ENCODE measurements at regions not wholly inside any gene's neighbourhood (a gene's known extent, or its start where the extent isn't known, plus 50 kb on each side); places are given as distances from the start of the nearest gene placed in this dataset.

DNA sequence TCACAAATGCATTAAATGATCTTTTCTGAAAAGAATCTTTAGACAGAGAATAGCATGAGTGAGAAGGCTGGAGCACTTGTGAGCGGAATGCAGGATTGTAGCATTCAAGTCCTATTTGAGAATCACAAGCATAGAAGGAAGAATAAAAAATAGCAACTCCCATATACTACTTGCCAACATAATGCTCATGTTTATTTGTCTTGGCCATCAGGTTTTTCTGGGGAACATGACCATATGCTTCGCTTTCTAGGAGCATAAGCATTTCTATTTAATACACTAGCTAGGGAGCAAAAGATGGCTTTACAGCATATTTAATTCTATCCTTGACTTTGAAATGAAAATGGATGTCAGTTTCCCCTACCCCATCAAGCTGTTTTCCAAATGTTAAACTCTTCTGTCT lies 170.3 kb upstream of the MITF start:
- no peaks in the 10 kb centered on the region for H3K4me1 ChIP-seq
- H3K4me3 ChIP-seq (ENCODE audit: low read depth, low read length): no peak overlapping the region
- BruUV-seq (replicated peaks): no TSS peak
- no peaks in the 10 kb centered on the region for H3K4me1 Mint-ChIP-seq (ENCODE audit: low read depth, unreplicated experiment)
- DNase-seq: no peak
- intact Hi-C loops (cut with micrococcal nuclease; ENCODE audit: unreplicated experiment): no loop called here
- no peaks in the 10 kb centered on the region for H3K36me3 ChIP-seq (ENCODE audit: control insufficient read depth, insufficient read depth, low read length)
- ChIA-PET POLR2A (no interaction called here), CTCF (no interaction called here)
- H3K4me3 Mint-ChIP-seq (ENCODE audit: unreplicated experiment): no peak overlapping the region
- H3K9me3 Mint-ChIP-seq (ENCODE audit: unreplicated experiment): no peaks in the 10 kb centered on the region
- H3K36me3 Mint-ChIP-seq (ENCODE audit: insufficient read depth, unreplicated experiment): no peaks in the 10 kb centered on the region
- H3K27me3 Mint-ChIP-seq (ENCODE audit: insufficient read depth, unreplicated experiment): peaks cover 16% of the 10 kb centered on the region
- no peak overlapping the region for H3K27ac Mint-ChIP-seq (ENCODE audit: unreplicated experiment)
- H3K9me3 ChIP-seq: no peaks in the 10 kb centered on the region
- H3K27me3 ChIP-seq (replicated peaks; ENCODE audit: control insufficient read depth, insufficient read depth, low read length): no peaks in the 10 kb centered on the region
- TF ChIP-seq, protein P1, sequence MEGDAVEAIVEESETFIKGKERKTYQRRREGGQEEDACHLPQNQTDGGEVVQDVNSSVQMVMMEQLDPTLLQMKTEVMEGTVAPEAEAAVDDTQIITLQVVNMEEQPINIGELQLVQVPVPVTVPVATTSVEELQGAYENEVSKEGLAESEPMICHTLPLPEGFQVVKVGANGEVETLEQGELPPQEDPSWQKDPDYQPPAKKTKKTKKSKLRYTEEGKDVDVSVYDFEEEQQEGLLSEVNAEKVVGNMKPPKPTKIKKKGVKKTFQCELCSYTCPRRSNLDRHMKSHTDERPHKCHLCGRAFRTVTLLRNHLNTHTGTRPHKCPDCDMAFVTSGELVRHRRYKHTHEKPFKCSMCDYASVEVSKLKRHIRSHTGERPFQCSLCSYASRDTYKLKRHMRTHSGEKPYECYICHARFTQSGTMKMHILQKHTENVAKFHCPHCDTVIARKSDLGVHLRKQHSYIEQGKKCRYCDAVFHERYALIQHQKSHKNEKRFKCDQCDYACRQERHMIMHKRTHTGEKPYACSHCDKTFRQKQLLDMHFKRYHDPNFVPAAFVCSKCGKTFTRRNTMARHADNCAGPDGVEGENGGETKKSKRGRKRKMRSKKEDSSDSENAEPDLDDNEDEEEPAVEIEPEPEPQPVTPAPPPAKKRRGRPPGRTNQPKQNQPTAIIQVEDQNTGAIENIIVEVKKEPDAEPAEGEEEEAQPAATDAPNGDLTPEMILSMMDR (IDR thresholded peaks at IDR 0.05; ENCODE audit: insufficient read depth in 1 of 2, low read depth in 1 of 2, low read length in 1 of 2, severe bottlenecking in 1 of 2, unreplicated experiment in 1 of 2): no peak

DNA sequence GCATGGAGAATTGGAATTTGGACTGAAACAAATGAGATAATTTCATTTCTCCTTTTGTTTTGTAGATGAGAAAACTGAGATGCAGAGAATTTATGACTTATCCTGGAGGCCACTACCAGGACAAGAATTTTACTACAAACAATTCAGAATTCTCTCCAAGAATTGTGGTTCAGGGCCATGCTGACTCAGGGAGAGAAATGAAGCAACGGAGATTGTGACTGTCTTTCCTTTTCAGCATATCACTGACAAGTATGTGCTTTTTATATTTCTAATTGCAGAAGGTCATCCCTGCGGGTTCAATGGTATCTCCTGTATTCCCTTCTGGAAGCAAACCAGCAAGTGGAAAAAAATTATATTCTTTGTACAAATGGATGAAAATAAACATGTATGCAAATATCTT lies 170.8 kb upstream of the MITF start:
- H3K4me3 Mint-ChIP-seq (ENCODE audit: unreplicated experiment): no peak overlapping the region
- no peaks in the 10 kb centered on the region for H3K36me3 Mint-ChIP-seq (ENCODE audit: insufficient read depth, unreplicated experiment)
- H3K4me1 Mint-ChIP-seq (ENCODE audit: low read depth, unreplicated experiment): no peaks in the 10 kb centered on the region
- intact Hi-C loops (cut with micrococcal nuclease; ENCODE audit: unreplicated experiment): no loop called here
- H3K9me3 Mint-ChIP-seq (ENCODE audit: unreplicated experiment): no peaks in the 10 kb centered on the region
- H3K27me3 Mint-ChIP-seq (ENCODE audit: insufficient read depth, unreplicated experiment): peaks cover 16% of the 10 kb centered on the region
- DNase-seq: no peak
- H3K27ac Mint-ChIP-seq (ENCODE audit: unreplicated experiment): no peak overlapping the region
- Histone ChIP-seq H3K36me3 (ENCODE audit: control insufficient read depth, insufficient read depth, low read length) (no peaks in the 10 kb centered on the region), H3K4me1 (no peaks in the 10 kb centered on the region), H3K4me3 (ENCODE audit: low read depth, low read length) (no peak overlapping the region), H3K27me3 (replicated peaks; ENCODE audit: control insufficient read depth, insufficient read depth, low read length) (no peaks in the 10 kb centered on the region), H3K9me3 (no peaks in the 10 kb centered on the region)
- CTCF ChIA-PET: no interaction called here
- POLR2A ChIA-PET: no interaction called here
- TF ChIP-seq, protein P1 (IDR thresholded peaks at IDR 0.05; ENCODE audit: insufficient read depth in 1 of 2, low read depth in 1 of 2, low read length in 1 of 2, severe bottlenecking in 1 of 2, unreplicated experiment in 1 of 2): no peak
- no TSS peak for BruUV-seq (replicated peaks)

DNA sequence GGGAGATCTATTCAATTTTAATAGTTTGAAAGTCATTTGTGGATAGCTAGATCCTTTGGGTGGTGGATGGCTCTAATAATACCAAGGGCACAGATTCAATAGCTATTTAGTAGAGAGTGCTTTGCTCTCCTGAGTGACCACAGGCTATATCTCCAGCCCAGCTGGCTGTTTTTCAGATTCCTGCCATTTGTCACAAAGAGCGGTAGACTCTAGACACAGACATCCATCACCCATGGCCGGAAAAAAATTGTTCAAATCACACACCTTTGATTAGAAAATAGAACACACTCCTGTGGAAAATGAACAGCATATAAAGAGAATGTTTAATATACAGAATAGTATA lies 171.6 kb upstream of the MITF start:
- Histone ChIP-seq H3K27me3 (replicated peaks; ENCODE audit: control insufficient read depth, insufficient read depth, low read length) (no peaks in the 10 kb centered on the region), H3K4me1 (no peaks in the 10 kb centered on the region), H3K9me3 (no peaks in the 10 kb centered on the region), H3K4me3 (ENCODE audit: low read depth, low read length) (no peak overlapping the region), H3K36me3 (ENCODE audit: control insufficient read depth, insufficient read depth, low read length) (no peaks in the 10 kb centered on the region)
- BruUV-seq (replicated peaks): no TSS peak
- no peak for DNase-seq
- H3K4me3 Mint-ChIP-seq (ENCODE audit: unreplicated experiment): no peak overlapping the region
- no peaks in the 10 kb centered on the region for H3K36me3 Mint-ChIP-seq (ENCODE audit: insufficient read depth, unreplicated experiment)
- POLR2A ChIA-PET: no interaction called here
- intact Hi-C loops (cut with micrococcal nuclease; ENCODE audit: unreplicated experiment): no loop called here
- no peaks in the 10 kb centered on the region for H3K4me1 Mint-ChIP-seq (ENCODE audit: low read depth, unreplicated experiment)
- TF ChIP-seq, protein P1 (IDR thresholded peaks at IDR 0.05; ENCODE audit: insufficient read depth in 1 of 2, low read depth in 1 of 2, low read length in 1 of 2, severe bottlenecking in 1 of 2, unreplicated experiment in 1 of 2): no peak
- no peaks in the 10 kb centered on the region for H3K9me3 Mint-ChIP-seq (ENCODE audit: unreplicated experiment)
- no peak overlapping the region for H3K27ac Mint-ChIP-seq (ENCODE audit: unreplicated experiment)
- CTCF ChIA-PET: no interaction called here
- peaks cover 16% of the 10 kb centered on the region for H3K27me3 Mint-ChIP-seq (ENCODE audit: insufficient read depth, unreplicated experiment)
